GM23338 (cell line): ENCODE measurements at regions not wholly inside any gene's neighbourhood (a gene's known extent, or its start where the extent isn't known, plus 50 kb on each side); places are given as distances from the start of the nearest gene placed in this dataset.

Experiments
- ATAC-seq: fragments of 200-7000 bp; cut with Tn5 transposase; 3 replicates; pipeline ENCODE4 v1.9.1; 2020
- DNase-seq: peaks from one replicate; pipeline ENCODE4 v3.0.0-alpha.2; 2015; ENCODE audit warnings: low spot score
- H2AFZ ChIP-seq: fragments of 200-600 bp; sonication (generic); 2 replicates; pipeline ENCODE4 v1.8.0; 2016; ENCODE audit warnings: antibody characterized with exemption, mild to moderate bottlenecking, moderate library complexity
- H3F3A ChIP-seq: fragments of 200-600 bp; sonication (generic); replicated peaks from 2 replicates; pipeline ENCODE4 v1.8.0; 2017; ENCODE audit warnings: antibody characterized with exemption, mixed run types, low read depth
- H3K27ac ChIP-seq: fragments of 200-600 bp; sonication (generic); 2 replicates; pipeline ENCODE4 v1.6.1; 2016; ENCODE audit warnings: low read depth
- H3K27me3 ChIP-seq: fragments of 200-600 bp; sonication (generic); 2 replicates; pipeline ENCODE4 v1.8.0; 2016; ENCODE audit warnings: mild to moderate bottlenecking, mixed run types, moderate library complexity; ENCODE audit not compliant: insufficient read depth
- H3K36me3 ChIP-seq: fragments of 200-600 bp; sonication (generic); 2 replicates; pipeline ENCODE4 v1.8.0; 2016; ENCODE audit warnings: mild to moderate bottlenecking; ENCODE audit not compliant: insufficient read depth
- H3K4me1 ChIP-seq: fragments of 200-600 bp; sonication (generic); 2 replicates; pipeline ENCODE4 v1.8.0; 2016; ENCODE audit warnings: mild to moderate bottlenecking, moderate library complexity; ENCODE audit not compliant: insufficient read depth
- H3K4me2 ChIP-seq: fragments of 200-600 bp; sonication (generic); 2 replicates; pipeline ENCODE4 v1.7.1; 2017; ENCODE audit warnings: mixed run types
- H3K4me3 ChIP-seq: fragments of 200-600 bp; sonication (generic); 2 replicates; pipeline ENCODE4 v1.6.1; 2016; ENCODE audit warnings: mixed run types
- H3K79me2 ChIP-seq: fragments of 200-600 bp; sonication (generic); replicated peaks from 2 replicates; pipeline ENCODE4 v1.8.0; 2017; ENCODE audit warnings: mild to moderate bottlenecking; ENCODE audit not compliant: insufficient read depth
- H3K9me2 ChIP-seq: fragments of 200-600 bp; sonication (generic); 2 replicates; pipeline ENCODE4 v1.8.0; 2017; ENCODE audit not compliant: insufficient read depth
- H4K20me1 ChIP-seq: fragments of 200-600 bp; sonication (generic); replicated peaks from 2 replicates; pipeline ENCODE4 v1.8.0; 2017; ENCODE audit warnings: mild to moderate bottlenecking; ENCODE audit not compliant: insufficient read depth
- H3K27ac Mint-ChIP-seq: 2 replicates; pipeline ENCODE4 v1.8.0; 2020; ENCODE audit warnings: inconsistent platforms, mild to moderate bottlenecking, moderate library complexity, mixed read lengths
- H3K27me3 Mint-ChIP-seq: 3 replicates; pipeline ENCODE4 v1.8.0; 2022; ENCODE audit warnings: low read depth, mild to moderate bottlenecking, moderate library complexity, mixed read lengths, inconsistent platforms; ENCODE audit not compliant: insufficient read depth, poor library complexity
- H3K36me3 Mint-ChIP-seq: 3 replicates; pipeline ENCODE4 v1.8.0; 2021; ENCODE audit warnings: low read depth, mild to moderate bottlenecking, inconsistent platforms, moderate library complexity, mixed read lengths
- H3K4me1 Mint-ChIP-seq: 3 replicates; pipeline ENCODE4 v1.8.0; 2020; ENCODE audit warnings: mild to moderate bottlenecking, inconsistent platforms, mixed read lengths
- H3K4me3 Mint-ChIP-seq: 3 replicates; pipeline ENCODE4 v1.8.0; 2021; ENCODE audit warnings: moderate library complexity, mild to moderate bottlenecking, inconsistent platforms, mixed read lengths
- H3K9me3 Mint-ChIP-seq: 3 replicates; pipeline ENCODE4 v1.8.0; 2020; ENCODE audit warnings: moderate library complexity, mild to moderate bottlenecking, inconsistent platforms, mixed read lengths
- CTCF ChIP-seq, 2 experiments: fragments of 200-600 bp in 1 of 2; sonication (generic) in 1 of 2; conservative IDR thresholded peaks; 2 replicates each; pipeline versions ENCODE4 v1.5.1 to v1.6.1; 2016 to 2017; ENCODE audit warnings: antibody characterized with exemption in 2 of 2, low read depth in 2 of 2, mild to moderate bottlenecking in 2 of 2, moderate library complexity in 1 of 2
- EZH2phosphoT487 ChIP-seq: fragments of 200-600 bp; sonication (generic); IDR thresholded peaks from one replicate; pipeline ENCODE4 v1.8.1; 2018; ENCODE audit warnings: antibody characterized with exemption; ENCODE audit not compliant: unreplicated experiment
- JUNB ChIP-seq: IDR thresholded peaks from one replicate; pipeline ENCODE4 v1.6.1; 2016; ENCODE audit warnings: antibody characterized with exemption; ENCODE audit not compliant: unreplicated experiment
- NANOG ChIP-seq: IDR thresholded peaks from 2 replicates; pipeline ENCODE4 v1.6.1; 2016; ENCODE audit warnings: antibody characterized with exemption, borderline replicate concordance
- STAT1 ChIP-seq: IDR thresholded peaks from one replicate; pipeline ENCODE4 v1.6.1; 2016; ENCODE audit warnings: antibody characterized with exemption; ENCODE audit not compliant: unreplicated experiment
- ZNF114 ChIP-seq: fragments of 250-450 bp; sonication (Bioruptor Pico); IDR thresholded peaks from 2 replicates; pipeline ENCODE4 v1.5.0; 2020; ENCODE audit warnings: mild to moderate bottlenecking, moderate library complexity
- ZNF331 ChIP-seq: fragments of 250-450 bp; sonication (Bioruptor Pico); IDR thresholded peaks from 2 replicates; pipeline ENCODE4 v1.5.0; 2020; ENCODE audit warnings: low read depth, mild to moderate bottlenecking, moderate library complexity
- TF ChIP-seq, protein P1 (sequence below): fragments of 250-450 bp; sonication (Bioruptor Pico); IDR thresholded peaks from 2 replicates; pipeline ENCODE4 v1.5.0; 2020; ENCODE audit warnings: mild to moderate bottlenecking, moderate library complexity

- no peak for TF ChIP-seq CTCF (conservative IDR thresholded peaks at IDR 0.05; ENCODE audit: low read depth in 2 of 2)
Observed at GRCh38 chr12:24488906-24489619, 459.8 kb downstream of the BCAT1 start (continued).

DNA sequence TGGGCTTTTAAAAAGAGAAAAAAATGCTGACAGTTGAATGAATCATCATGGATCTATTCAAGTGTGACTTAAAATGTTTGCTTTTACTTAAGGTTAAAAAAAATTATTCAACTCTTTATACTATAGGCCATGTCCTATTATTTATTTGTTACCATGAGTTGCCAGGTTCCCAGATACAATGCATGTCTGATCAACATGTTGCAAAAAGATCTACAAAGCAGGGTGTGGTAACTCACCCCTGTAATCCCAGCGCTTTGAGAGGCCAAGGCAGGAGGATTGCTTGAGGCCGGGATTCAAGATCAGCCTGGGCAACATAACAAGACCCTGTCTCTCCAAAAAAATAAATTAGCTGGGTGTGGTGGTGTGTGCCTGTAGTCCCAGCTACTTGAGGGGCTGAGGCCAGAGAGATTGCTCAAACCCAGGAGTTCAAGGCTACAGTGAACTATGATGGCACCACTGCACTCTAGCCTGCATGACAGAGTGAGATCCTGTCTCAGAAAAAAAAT lies 460.8 kb downstream of the BCAT1 start:
- H3K4me2 ChIP-seq = no peak overlapping the region
- DNase-seq (no peak), ATAC-seq (no peak)

More for the DNA sequence above, 460.8 kb downstream of the BCAT1 start:
- Histone ChIP-seq H3K79me2 (no peaks in the 10 kb centered on the region), H2AFZ (no peak overlapping the region), H4K20me1 (no peaks in the 10 kb centered on the region; the same call in 1 of the 2 replicates), H3K4me1 (no peaks in the 10 kb centered on the region), H3K36me3 (no peaks in the 10 kb centered on the region), H3K4me3 (no peak overlapping the region), H3F3A (no peaks in the 10 kb centered on the region), H3K9me2 (no peaks in the 10 kb centered on the region), H3K27ac (no peak overlapping the region), H3K27me3 (no peaks in the 10 kb centered on the region)
- Mint-ChIP-seq H3K4me3 (no peak overlapping the region), H3K36me3 (no peaks in the 10 kb centered on the region), H3K4me1 (peaks cover 3% of the 10 kb centered on the region; the same call in 2 of the 3 replicates), H3K9me3 (no peaks in the 10 kb centered on the region), H3K27ac (no peak overlapping the region), H3K27me3 (no peaks in the 10 kb centered on the region)
- no peak for TF ChIP-seq ZNF114
- no peak for TF ChIP-seq EZH2phosphoT487
- TF ChIP-seq, protein P1, sequence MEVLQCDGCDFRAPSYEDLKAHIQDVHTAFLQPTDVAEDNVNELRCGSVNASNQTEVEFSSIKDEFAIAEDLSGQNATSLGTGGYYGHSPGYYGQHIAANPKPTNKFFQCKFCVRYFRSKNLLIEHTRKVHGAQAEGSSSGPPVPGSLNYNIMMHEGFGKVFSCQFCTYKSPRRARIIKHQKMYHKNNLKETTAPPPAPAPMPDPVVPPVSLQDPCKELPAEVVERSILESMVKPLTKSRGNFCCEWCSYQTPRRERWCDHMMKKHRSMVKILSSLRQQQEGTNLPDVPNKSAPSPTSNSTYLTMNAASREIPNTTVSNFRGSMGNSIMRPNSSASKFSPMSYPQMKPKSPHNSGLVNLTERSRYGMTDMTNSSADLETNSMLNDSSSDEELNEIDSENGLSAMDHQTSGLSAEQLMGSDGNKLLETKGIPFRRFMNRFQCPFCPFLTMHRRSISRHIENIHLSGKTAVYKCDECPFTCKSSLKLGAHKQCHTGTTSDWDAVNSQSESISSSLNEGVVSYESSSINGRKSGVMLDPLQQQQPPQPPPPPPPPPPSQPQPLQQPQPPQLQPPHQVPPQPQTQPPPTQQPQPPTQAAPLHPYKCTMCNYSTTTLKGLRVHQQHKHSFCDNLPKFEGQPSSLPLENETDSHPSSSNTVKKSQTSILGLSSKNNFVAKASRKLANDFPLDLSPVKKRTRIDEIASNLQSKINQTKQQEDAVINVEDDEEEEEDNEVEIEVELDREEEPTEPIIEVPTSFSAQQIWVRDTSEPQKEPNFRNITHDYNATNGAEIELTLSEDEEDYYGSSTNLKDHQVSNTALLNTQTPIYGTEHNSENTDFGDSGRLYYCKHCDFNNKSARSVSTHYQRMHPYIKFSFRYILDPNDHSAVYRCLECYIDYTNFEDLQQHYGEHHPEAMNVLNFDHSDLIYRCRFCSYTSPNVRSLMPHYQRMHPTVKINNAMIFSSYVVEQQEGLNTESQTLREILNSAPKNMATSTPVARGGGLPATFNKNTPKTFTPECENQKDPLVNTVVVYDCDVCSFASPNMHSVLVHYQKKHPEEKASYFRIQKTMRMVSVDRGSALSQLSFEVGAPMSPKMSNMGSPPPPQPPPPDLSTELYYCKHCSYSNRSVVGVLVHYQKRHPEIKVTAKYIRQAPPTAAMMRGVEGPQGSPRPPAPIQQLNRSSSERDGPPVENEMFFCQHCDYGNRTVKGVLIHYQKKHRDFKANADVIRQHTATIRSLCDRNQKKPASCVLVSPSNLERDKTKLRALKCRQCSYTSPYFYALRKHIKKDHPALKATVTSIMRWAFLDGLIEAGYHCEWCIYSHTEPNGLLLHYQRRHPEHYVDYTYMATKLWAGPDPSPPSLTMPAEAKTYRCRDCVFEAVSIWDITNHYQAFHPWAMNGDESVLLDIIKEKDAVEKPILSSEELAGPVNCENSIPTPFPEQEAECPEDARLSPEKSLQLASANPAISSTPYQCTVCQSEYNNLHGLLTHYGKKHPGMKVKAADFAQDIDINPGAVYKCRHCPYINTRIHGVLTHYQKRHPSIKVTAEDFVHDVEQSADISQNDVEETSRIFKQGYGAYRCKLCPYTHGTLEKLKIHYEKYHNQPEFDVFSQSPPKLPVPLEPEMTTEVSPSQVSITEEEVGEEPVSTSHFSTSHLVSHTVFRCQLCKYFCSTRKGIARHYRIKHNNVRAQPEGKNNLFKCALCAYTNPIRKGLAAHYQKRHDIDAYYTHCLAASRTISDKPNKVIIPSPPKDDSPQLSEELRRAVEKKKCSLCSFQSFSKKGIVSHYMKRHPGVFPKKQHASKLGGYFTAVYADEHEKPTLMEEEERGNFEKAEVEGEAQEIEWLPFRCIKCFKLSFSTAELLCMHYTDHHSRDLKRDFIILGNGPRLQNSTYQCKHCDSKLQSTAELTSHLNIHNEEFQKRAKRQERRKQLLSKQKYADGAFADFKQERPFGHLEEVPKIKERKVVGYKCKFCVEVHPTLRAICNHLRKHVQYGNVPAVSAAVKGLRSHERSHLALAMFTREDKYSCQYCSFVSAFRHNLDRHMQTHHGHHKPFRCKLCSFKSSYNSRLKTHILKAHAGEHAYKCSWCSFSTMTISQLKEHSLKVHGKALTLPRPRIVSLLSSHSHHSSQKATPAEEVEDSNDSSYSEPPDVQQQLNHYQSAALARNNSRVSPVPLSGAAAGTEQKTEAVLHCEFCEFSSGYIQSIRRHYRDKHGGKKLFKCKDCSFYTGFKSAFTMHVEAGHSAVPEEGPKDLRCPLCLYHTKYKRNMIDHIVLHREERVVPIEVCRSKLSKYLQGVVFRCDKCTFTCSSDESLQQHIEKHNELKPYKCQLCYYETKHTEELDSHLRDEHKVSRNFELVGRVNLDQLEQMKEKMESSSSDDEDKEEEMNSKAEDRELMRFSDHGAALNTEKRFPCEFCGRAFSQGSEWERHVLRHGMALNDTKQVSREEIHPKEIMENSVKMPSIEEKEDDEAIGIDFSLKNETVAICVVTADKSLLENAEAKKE (CRISPR knock-in tag) = no peak
- no peak for TF ChIP-seq NANOG
- no peak for TF ChIP-seq JUNB
- no peak for TF ChIP-seq STAT1
- TF ChIP-seq ZNF331 (CRISPR knock-in tag) = no peak
